Kidney tubule cell (primary cell): ENCODE measurements at regions not wholly inside any gene's neighbourhood (a gene's known extent, or its start where the extent isn't known, plus 50 kb on each side); places are given as distances from the start of the nearest gene placed in this dataset.
"Not testable (repeated sequence)": the region's sequence is repeated elsewhere in the genome, so short reads cannot be mapped to it uniquely, and the experiment has no call there.

Experiments
- DNase-seq: peaks from one replicate; pipeline ENCODE4 v3.0.0-alpha.2; 2018; ENCODE audit warnings: low spot score

DNA sequence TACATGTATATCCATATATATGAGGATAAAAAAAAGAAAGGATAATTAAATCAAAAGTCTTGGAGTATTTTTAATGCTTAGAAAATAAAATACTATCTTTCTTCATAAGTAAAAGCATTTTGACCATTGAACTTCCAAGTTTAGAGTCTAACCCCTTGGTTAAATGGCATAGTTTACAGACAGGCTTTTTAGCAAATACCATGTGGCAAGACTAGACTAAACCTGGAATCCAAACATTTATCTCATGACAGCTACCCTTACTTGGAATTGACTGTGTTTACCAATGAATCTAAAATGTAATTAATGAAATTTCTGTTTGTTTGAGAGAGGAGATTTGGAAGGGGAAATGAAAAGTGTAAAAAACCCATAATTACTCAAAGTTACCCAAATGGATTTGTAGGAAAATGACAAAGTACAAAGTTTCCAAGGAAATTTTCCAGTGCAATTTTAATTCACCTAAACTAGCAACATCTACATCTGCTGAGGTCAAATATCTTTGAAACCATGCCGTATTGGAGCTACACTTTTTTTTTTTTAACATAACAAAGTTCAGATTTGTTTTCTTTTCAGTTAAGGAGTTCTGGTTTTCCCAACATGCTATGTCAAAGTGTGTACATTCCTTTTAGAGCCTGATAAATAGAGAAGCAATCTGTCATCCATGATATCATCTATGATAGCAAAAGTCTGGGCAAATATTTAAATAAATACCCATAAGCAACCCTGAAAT, 272.1 kb upstream of the DAB2 start:
- DNase-seq = no peak

DNA sequence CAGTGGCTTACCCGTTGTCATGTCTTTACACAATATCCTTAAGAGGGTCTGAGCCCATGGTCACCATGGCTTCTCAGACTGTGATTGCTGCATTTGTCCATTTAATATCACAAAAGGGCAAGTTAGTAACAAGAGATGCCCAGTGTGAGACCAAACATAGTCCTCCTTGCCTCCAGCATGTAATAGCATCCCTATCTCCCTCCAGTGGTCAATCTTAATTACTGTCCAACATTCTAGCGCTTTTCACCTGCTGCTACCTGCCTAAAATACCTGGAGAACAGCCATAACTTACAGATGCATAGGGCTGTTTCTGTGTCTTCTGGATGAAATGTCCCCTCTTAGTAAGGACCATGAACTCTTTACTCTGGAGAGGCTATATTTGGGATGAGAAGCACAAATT, 267.2 kb upstream of the DAB2 start:
- DNase-seq = no peak

DNA sequence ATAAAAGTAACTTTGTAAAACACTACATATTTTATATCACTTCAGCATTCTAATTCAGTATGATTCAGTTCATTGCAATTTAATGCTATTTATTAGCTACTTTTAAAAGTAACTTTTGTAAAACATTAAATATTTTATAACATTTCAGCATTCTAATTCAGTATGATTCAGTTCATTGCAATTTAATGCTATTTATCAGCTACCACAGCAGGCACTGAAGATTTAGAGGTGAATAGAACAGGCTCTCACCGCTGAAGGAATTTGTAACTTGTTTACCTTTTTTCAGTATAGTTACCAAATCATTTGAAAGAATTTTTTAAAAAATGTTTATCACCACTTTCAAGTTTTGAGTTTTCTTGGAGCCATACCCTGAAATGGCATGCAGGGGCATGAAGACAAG, 266.4 kb upstream of the DAB2 start:
- no peak for DNase-seq

DNA sequence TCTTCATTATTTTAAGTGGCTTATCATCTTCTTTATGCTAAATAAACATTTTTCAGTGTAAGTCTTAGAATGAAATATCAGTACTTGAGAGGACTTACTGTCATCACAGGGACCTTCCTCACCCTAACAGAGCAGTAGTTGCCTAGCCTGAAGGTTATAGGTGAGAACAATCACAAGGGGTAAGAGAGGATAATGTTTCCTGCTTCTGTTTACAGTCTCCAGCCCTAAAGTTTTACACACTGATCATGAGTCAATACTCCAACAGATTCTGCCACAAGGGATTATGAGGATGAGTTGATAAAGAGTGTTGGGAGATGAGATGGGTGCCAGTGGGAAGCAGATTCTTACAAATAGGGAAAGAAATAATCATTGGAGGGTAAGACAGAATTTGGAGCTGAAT, 265.1 kb upstream of the DAB2 start:
- DNase-seq = no peak

DNA sequence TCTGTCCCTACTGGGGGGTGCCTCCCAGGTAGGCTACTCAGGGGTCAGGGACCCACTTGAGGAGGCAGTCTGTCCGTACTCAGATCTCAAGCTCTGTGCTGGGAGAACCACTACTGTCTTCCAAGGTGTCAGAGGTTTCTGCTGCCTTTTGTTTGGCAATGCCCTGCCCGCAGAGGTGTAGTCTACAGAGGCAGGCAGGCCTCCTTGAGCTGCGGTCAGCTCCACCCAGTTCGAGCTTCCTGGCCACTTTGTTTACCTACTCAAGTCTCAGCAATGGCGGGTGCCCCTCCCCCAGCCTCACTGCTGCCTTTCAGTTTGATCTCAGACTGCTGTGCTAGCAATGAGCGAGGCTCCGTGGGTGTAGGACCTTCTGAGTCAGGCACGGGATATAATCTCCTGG, 263.1 kb upstream of the DAB2 start:
- not testable (repeated sequence) for DNase-seq

DNA sequence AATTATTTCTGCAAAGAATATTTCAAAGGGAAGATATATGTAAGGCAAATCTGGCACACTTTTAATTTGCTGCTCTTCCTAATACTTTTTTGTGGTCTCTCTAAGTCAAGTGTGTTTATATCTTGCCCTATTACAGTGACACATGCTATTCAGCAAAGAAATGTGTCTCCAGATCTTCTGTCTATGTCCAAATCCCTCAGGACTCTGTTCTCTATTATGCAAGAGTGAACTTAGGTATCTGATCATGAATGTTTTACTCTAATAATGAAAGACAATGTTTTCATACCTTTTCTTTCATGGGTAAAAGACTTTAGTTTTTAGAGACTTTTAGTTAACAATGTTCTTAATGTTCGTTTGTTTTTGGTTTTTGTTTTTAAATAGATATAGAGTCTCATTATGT, 255.4 kb upstream of the DAB2 start:
- DNase-seq = no peak

DNA sequence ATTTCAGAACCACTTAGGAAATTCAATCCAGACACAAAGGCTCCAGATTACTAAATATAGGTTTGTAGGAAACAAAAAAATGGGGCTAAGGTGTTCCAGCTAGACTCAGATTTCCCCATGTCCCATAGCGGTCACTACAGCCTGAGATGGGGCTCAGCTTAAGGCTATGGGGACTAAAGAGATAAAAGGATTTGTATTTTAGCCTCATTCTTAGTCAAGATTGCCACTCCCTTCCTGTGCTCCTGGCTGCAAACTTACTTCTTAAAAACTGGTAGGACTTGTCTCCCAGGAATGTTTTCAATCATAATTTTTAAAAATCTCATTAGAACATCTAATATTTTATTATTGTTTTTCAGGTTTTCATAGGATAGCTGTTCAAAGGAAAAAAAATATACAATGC, 253.8 kb upstream of the DAB2 start:
- no peak for DNase-seq

DNA sequence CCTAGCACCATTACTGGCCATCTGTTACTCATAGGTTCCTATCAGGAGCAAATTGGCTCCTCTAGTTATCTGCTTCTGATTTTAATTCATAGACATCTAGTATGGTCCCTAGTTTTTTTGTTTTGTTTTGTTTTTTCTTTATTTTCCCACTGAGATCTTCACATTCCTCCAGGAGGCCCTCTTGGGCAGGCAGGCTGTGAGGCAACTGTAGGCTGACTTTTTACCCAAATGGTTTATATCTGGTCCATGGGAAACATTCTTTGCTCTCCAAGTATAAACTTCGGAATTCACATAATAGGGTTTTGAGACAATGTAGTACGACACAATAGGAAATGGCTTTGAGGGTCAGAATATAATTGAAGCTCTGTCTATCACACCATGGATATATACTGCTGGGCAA, 250.9 kb upstream of the DAB2 start:
- DNase-seq = no peak

DNA sequence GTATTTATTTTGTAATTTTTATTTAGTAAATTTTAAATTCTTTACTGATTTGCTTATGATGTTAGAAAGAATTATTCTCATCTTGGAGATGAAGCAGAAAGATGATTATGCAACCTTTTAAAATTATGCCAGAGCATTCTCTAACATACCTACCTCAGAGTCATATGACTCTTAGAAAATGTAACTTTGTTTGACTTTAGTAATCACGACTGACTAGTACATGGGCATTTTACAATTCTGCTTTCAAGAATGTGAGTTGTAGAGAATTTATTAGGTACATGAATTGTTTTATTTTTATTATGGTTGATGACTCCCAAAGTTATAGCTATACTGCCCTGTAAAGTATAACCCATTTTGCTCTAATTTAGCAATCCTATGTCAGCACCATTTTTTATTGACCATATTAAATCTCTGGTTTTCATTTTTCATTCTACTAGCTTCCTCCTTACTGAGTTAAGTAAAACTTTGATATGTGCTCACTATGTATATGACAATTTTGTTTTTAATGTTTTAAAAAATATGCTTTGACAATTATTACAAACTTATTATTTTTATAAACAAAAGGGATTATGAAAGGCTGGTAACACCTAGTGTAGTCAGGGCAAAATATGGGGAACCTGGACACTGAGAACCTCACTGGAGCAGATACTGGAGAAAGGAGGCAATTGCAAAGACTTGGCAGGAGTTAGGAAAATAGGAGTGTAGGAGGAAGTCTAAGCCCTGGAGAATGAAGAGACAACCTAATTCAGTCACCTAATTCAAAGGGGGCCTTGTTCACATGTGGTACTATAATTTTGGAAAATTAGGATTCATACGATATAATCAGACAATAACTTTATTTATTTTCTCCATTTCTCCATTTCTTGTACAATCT, 249.7 kb upstream of the DAB2 start:
- DNase-seq = no peak

DNA sequence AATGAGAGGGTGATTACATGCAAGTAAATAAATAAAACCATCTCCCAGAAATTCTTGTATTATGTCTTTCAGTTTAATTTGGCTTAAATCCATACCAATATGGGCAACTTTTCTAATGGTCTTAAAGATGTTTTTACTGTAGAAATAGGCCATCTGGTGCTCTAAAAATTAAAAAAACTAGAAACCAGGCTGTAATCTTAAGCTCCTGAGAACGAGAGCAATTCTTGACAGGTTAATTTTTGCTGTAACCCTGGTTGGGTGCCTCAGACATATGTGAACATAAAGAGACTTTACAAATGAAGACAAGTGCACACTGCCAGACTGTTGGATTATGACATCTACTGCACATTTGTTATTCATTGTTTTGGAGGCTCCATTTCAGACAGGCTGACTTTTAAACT, 246.8 kb upstream of the DAB2 start:
- no peak for DNase-seq

DNA sequence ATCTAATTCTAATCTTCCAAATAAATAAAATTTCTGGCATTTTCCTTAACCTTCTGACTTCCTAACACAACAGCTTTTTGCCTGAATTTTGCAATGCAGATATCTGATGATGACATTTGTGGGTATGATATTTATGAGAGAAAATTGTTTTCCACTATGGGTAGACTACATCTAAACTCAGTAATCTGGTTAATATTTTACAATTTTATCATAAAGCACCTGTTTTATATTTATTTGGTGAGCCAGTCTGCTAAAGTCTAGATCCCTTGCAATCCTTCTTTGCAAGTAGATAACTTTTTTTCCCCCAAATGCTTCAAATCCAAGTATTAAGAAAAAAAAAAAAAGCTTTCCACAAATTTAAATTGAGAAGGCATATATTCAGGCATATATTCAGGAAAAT, 246.2 kb upstream of the DAB2 start:
- no peak for DNase-seq

DNA sequence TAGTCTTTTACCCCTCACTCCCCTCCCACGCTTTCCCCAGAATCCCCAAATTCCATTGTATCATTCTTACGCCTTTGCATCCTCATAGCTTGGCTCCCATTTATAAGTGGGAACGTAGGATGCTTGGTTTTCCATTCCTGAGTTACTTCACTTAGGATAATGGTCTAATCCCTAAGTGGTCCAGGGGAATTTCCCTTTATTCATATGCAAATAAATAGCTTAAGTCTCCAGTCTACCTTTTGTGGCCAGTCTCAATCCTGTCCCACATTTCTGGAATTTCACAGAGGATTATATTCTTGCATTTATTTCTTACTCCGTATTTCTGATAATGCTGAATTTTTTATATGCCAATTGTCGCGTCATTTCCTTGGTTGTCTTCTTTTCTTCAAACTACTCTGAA, 245.6 kb upstream of the DAB2 start:
- DNase-seq = no peak

DNA sequence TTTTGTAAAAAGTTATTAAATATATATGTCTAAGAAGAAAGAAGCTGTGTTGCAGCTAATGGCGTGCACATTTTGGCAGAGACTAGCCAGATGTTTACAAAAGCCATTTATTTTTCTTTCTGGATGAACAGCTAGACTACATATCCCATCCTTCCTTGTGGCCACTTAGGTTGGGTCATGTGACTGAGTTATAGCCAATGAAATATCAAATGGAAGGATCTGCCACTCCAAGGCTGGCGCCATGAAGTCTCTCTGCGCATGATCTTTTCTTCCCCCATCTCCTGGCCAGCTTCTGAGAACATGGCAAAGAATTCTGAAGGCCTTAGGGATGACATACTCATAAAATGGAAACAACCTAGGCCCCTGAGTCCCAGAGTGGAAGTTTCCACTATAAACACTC, 244.2 kb upstream of the DAB2 start:
- DNase-seq = no peak

DNA sequence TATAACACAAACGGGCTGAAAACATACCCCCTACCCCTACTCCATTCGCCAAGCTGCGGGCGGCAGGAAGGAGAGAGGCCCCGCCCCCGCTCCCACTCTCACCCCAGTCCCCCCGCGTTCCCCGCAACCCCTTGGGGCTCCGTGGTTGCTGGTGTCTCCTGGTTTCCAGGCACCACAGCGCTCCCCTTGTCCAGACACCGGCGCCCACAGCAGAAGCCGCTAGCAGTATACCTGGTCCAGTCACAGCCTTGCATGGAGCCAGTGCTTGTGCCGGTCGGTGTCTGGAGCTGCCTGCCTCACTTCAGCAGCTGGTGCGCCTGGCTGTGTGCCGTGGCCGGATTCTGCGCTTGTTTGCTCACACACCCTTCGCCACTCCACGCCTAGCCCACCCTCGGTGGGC, 240.5 kb upstream of the DAB2 start:
- DNase-seq = no peak

DNA sequence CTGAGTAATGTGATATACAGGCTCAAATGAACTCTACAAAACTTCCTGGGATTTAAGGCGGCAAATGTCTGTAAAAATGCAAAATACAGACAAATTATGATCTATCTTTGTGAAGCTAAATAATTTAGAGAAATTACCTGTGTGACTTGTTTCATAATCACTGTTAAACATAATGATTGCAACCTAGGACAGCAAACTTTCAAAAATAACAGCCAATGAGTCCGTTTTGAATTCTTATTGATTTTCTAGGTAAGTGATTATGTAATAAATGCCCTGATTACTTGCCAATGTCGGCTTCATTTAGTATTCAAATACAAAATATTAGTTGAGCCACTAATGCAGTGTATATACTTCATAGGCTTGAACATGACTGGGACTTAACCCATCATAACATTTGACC, 238.2 kb upstream of the DAB2 start:
- no peak for DNase-seq

DNA sequence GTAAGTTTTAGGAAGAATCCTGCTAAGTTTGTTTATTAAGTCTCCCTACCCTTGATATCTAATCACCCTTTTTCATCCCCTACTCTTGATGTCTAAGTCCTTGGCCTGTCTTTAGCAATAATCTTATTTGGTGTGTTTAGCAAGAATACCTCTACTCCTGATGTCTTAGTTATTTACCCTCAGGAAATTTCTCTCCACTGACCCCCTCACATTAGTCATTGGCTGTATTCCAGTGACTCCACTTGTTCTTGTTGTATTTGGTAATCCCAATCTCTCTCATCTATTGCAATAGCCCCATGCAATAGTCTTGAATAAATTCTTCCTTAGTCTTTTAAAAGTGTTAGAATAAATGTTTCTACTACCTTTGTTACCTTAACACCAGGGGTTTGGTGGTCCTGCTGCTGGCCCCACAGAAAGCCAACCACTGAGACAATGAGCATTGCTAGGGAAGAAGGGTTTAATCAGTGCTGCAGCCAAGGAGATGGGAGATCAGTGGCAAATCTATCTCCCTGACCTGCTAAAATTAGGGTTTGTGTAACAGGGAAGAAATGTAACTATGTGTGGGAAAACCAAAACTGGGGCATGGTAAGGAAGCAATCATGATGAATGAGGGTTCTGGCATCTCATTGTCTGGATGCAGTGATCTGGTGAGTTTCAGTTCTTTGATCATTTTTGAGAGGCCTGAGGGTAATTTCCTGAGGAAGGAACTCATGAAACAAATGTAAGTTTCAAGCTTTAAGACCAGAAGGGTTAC, 236.4 kb upstream of the DAB2 start:
- DNase-seq = peak; percentile 82

DNA sequence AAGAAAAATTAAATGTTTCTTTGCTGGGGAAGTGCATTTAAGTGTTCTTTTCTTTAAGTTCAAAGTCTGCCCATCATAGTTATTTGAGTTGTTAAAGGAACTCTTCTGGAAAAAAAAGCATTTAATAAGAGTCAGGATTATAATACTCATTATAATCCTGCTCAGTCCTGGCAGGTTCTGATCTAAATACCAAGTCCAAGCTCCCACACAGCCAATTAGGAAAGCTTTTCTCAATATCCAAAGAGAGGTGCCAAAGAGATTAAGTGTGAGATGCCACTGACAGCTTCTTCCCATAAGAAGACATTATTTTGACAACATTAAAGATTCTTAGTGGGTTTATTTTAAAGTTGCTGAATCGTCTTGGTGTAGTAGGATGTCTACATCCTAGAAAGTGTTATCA, 235.2 kb upstream of the DAB2 start:
- DNase-seq = no peak

DNA sequence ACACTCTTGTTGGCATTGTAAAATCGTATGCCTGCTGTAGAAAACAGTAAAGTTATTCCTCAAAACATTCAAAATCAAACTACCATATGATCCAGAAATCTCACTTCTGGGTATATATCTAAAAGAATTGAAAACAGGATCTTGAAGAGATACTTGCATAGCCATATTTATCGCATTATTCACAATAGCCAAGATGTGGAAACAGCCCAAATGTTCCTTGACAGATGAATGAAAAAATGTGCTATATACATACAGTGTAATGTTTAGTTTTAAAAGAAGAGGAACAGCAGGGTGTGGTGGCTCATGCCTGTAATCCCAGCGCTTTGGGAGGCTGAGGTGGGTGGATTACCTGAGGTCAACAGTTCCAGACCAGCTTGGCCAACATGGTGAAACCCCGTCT, 234.1 kb upstream of the DAB2 start:
- no peak for DNase-seq

DNA sequence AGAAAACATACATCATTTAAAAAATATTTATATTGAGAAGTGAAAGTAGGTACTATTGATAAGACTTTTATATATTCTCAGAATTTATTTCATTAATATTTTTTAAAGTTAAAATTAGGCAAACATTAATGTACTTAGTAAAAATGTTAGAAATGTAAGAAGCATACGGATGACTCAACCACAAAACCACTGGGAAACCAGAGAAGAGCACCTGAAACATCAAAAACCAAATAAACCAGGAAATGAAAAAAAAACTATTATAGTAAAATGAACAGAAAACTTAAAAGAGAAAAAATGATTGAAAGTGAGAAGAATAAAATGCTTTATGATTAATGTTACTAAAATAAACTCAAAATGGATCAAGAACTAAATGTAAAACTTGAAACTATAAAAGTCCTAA, 233.2 kb upstream of the DAB2 start:
- peak; percentile 45 for DNase-seq

DNA sequence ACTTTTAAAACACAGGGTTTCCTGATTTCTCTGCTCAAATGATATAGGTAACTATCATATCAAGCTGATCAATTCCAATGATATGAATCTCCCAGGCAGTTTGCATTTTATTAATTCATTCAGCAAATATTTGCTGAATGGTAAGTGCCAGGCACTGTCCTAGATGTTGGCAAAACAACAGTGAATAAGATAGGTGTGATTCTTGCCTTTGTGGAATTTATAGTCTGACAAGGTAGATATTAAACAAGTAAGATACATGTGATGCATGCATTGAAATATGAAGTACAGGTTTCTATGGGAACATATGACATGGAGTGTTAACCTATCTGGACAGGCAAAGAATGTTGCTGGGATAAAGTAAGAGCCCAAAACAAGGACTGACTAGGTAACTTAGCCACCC, 231.8 kb upstream of the DAB2 start:
- peak; percentile 13 for DNase-seq

DNA sequence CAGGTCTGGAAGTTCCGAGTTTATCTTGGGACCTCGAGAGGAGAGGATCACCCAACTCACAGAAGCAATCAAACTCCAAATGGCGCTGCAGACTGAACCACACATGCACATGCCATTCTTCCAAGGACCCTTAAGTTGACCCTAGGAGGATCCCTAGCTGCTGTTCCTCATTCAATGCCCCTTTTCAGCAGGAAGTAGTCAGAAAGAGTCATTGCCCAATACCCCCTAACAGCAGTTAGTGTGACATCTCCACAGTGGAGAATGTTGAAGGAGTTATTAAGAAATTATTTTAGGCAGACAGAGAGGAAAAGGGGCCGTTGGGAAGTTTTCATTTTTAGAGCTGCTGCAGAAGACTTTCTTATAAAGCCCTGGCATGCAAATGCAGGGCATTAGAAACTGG, 229.9 kb upstream of the DAB2 start:
- DNase-seq = no peak

DNA sequence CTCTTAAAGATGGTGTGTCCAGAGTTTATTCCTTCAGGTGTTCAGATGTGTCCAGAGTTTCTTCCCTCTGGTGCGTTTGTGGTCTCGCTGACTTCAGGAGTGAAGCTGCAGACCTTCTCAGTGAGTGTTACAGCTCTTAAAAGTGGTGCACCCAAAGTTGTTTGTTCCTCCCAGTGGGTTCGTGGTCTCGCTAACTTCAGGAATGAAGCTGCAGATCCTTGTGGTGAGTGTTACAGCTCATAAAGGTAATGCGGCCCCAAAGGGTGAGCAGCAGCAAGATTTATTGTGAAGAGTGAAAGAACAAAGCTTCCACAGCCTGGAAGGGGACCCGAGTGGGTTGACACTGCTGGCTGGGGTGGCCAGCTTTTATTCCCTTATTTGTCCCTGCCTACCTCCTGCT, 227.7 kb upstream of the DAB2 start:
- DNase-seq = not testable (repeated sequence)

DNA sequence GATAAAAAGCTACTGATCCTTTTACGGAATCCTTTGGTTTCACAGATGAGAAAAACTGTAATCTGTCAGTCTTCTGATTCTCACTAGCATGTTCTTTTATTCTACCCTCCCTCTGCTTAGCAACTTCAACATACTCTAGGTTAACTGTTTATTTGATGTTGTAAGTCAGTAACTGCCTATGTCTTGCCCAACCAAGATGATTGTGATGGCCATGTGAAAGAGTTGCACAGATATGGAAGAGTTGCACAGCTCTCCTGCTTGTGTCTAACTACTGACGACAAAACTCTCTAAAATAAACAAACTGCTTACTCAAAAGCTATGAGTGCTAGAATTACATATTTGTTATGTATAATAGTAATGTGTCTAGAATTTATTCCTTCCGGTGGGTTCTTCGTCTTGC, 227.3 kb upstream of the DAB2 start:
- DNase-seq = no peak
